GM12873 (cell line): ENCODE measurements at regions not wholly inside any gene's neighbourhood (a gene's known extent, or its start where the extent isn't known, plus 50 kb on each side); places are given as distances from the start of the nearest gene placed in this dataset.

Source experiments
- TF ChIP-seq, protein P1 (sequence below): IDR thresholded peaks from 2 replicates; pipeline ENCODE4 v1.5.1; 2012; ENCODE audit warnings: low read depth, mild to moderate bottlenecking, moderate library complexity, low read length, control low read depth; ENCODE audit not compliant: insufficient read depth; ENCODE audit errors: missing control alignments

DNA sequence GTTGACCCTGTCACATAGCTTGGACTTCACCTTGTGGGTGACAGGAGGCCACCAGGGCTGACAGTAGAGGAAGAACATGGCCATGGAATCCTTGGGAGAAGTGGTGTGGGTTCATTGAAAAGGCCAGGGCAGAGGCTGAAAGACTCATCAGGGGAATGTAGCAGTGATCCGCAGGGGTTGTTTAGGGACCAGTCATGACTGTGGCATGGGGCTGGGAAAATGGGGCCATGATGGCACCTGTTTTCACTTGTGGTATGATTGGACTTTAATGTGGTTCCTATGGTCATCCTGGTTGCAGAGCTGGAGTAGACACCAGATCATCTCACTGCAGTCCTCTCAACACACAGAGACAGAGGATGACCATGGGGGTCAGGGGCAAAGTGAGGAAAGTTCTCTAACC is 66.7 kb upstream of the MYEOV start:
- TF ChIP-seq, protein P1, sequence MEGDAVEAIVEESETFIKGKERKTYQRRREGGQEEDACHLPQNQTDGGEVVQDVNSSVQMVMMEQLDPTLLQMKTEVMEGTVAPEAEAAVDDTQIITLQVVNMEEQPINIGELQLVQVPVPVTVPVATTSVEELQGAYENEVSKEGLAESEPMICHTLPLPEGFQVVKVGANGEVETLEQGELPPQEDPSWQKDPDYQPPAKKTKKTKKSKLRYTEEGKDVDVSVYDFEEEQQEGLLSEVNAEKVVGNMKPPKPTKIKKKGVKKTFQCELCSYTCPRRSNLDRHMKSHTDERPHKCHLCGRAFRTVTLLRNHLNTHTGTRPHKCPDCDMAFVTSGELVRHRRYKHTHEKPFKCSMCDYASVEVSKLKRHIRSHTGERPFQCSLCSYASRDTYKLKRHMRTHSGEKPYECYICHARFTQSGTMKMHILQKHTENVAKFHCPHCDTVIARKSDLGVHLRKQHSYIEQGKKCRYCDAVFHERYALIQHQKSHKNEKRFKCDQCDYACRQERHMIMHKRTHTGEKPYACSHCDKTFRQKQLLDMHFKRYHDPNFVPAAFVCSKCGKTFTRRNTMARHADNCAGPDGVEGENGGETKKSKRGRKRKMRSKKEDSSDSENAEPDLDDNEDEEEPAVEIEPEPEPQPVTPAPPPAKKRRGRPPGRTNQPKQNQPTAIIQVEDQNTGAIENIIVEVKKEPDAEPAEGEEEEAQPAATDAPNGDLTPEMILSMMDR: no peak

DNA sequence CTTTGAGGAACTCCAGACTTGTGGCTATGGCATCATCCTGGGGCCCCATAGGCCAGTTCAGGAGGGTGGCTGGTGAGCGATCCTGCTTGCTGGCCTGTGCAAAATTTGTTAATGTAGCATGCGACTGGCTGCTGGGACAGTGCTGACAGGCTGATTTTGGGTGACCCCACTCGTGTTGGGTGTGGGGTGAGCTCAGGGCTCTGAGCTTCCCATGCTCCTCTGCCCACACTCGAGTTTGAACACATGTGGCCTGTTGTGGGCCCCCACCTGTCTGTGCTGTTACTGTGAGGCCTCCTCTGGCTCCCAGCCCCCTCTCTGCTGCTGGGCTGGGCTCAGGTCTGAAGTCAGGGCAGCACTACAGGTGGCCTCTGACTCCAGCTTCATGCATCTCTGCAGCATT is 64.4 kb upstream of the MYEOV start:
- TF ChIP-seq, protein P1: no peak

DNA sequence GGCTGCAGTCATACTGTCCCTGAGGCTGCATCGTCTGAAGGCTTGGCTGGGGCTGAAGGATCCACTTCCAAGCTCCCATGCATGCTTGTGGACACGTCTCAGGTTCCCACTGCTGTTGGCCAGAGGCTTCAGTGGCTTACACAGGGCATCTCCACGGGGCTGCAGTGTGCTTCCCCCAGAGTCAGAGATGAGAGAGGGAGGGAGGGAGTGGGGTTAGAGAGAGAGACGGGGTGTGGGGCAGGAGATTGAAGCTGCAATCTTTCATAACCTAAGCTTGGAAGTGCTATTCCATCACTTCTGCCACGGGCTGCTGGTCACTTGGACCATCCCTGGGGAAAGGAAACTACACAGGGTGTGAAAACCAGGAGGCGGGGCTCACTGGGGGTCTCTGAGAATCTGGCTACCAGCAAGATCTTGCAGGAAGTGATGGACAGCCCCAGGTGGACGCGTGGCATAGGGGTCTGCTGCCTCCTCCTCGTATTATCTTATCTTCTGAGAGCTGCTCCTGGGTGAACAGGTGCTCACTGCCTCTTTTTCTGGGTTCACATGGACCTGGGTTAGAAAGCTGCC is 63.0 kb upstream of the MYEOV start:
- TF ChIP-seq, protein P1: no peak

DNA sequence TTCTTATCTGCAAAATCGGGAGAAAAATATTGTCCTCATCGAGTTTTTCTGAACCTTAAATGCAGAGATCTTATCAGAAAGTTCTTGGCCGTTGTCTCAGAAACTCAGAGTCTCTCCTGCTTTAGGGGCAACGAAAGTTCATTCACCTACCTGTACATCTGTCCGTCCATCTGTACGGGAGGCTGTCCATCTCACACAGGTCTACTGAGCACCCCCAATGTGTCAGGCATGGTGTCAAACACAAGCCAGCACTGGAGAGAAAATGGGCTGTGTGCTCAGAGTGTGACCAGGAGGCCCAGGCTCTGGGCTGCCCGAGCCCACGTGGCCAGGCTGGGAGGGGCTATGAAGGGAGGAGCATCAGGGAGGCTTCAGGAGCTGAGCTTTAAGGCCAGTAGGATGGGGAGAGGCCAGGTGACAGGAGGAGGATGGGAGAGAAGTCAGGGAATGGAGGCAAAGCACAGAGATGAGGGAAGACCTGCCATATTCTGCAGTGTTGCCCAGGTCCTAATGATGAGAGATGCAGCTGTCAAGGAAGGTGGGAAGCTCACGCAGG is 62.4 kb upstream of the MYEOV start:
- TF ChIP-seq, protein P1: no peak

DNA sequence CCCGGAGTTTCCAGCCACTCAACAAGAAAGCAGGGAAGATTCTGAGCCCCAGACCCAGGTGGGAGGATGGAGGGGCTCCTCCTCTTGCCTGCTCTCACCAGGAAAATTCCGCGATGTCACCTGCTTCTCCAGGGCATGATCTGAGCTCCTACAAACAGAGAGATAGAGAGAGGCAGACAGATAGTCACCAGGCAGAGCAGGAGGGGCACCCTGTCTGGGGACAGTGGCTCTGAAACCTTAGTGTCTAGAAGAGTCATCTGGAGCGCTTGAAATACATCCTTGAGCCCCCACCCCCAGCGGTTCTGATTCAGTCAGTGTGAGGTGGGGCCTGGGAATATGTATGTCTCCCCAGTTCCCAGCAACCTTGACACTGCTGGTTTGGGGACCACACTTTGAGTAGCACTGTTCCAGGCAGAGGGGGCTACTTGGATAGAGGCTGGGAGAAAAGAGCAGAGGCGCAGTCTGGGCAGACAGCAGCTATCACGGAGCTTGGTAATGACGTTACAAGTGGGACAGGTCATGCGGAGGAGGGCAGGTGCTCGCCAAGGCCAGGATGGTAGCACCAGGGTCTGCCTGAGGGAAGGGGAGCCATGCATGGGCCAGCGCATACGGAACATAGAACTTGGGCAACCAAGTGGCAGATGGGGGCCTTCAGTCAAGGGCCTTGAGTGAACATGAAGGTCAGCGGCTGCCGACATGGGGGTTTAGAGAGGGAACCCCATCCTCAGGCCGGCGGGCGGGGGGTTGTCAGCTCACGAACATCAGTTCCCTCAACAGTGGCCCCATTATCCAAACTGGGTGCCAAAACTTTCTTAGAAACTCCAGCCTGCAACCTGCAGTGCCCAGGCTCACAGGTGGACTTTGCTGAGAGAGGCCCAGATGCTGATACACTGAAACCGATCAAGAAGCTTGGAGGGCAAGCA is 60.9 kb upstream of the MYEOV start:
- TF ChIP-seq, protein P1: no peak

DNA sequence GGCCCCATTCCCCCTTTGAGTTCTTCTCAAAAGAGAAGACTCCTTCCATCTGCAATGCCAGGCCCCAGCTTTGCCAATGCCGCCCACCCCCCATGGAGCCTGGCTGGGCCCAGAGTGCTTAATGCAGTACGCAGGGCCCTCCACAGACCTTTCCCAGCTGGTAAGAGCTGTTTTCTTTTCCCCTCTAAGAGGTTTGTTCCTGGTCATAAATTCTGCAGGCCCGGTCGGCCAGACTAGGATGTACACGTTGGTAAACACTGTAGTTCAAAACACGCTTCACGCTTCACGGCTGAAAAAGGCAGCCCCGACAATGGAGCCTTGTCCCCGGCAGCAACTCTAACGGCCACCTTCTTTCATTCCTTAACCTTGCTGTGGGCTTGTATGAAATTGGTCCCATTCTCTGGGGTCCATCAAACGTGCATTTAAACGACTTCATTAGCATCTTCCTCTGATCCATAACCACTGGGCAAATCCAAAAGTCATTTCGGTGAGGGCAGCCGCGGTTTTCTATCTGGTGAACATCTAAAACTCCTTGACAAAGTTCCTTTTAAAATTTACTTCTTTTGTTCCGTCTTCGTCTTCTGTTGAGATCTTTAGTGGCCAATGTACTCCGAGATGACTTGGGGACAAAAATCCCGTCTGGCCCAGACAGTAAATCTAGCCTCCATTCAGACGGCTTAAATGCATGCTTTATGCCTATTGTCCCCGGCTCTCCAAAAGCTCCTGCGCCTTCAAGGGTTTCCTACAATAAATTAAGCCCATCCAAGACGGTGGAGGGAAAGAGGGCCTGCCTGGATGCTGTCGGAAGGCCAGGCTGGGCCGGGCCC is 60.0 kb upstream of the MYEOV start:
- TF ChIP-seq, protein P1: no peak
